ENCODE measurements at regions not wholly inside any gene's neighbourhood (a gene's known extent, or its start where the extent isn't known, plus 50 kb on each side); places are given as distances from the start of the nearest gene placed in this dataset.

GRCh38 chr3:144272680-144273079 is 301.1 kb downstream of the DIPK2A start:
- H3K79me2 ChIP-seq (ENCODE audit: insufficient read depth, low read length): no peaks in the 10 kb centered on the region
- no peaks in the 10 kb centered on the region for H3K27me3 ChIP-seq (ENCODE audit: insufficient read depth, low read length)
- no peak for DNase-seq (ENCODE audit: low read depth)
- peaks cover 6% of the 10 kb centered on the region for H3K4me1 Mint-ChIP-seq (ENCODE audit: low read depth, unreplicated experiment)
- no peaks in the 10 kb centered on the region for H3K36me3 ChIP-seq (ENCODE audit: insufficient read depth, low read length)
- H3K9me3 Mint-ChIP-seq (ENCODE audit: unreplicated experiment): no peaks in the 10 kb centered on the region
- no peaks in the 10 kb centered on the region for H4K20me1 ChIP-seq (ENCODE audit: insufficient read depth, low read length)
- no peak for FAIRE-seq
- no peaks in the 10 kb centered on the region for H3K36me3 Mint-ChIP-seq (ENCODE audit: low read depth, unreplicated experiment)
- H3K27me3 Mint-ChIP-seq (ENCODE audit: low read depth, unreplicated experiment): no peaks in the 10 kb centered on the region
- H3K9ac ChIP-seq (ENCODE audit: low read length): no peak overlapping the region
- H3K4me1 ChIP-seq (ENCODE audit: insufficient read depth, low read length): no peaks in the 10 kb centered on the region
- TF ChIP-seq CTCF (IDR thresholded peaks at IDR 0.05; ENCODE audit: insufficient read depth, low read depth, low read length) (no peak), EZH2 (IDR thresholded peaks at IDR 0.05; ENCODE audit: insufficient read depth, low read length) (no peak)
- H3K4me2 ChIP-seq (ENCODE audit: low read length): no peak overlapping the region
- no peak overlapping the region for H3K4me3 ChIP-seq (ENCODE audit: insufficient read depth, low read depth, low read length)
- H3K9me3 ChIP-seq (ENCODE audit: insufficient read depth, low read depth, low read length): no peaks in the 10 kb centered on the region
- no peak overlapping the region for H3K27ac Mint-ChIP-seq (ENCODE audit: unreplicated experiment)
- H3K27ac ChIP-seq (ENCODE audit: low read depth, low read length): no peak overlapping the region
- H2AFZ ChIP-seq (ENCODE audit: low read depth, low read length): no peak overlapping the region
- no peak overlapping the region for H3K4me3 Mint-ChIP-seq (ENCODE audit: unreplicated experiment)

GRCh38 chr3:144273601-144274000 is 302.0 kb downstream of the DIPK2A start:
- Histone ChIP-seq H3K9me3 (ENCODE audit: insufficient read depth, low read depth, low read length) (no peaks in the 10 kb centered on the region), H2AFZ (ENCODE audit: low read depth, low read length) (no peak overlapping the region), H3K4me3 (ENCODE audit: insufficient read depth, low read depth, low read length) (no peak overlapping the region), H3K36me3 (ENCODE audit: insufficient read depth, low read length) (no peaks in the 10 kb centered on the region), H4K20me1 (ENCODE audit: insufficient read depth, low read length) (no peaks in the 10 kb centered on the region), H3K27me3 (ENCODE audit: insufficient read depth, low read length) (no peaks in the 10 kb centered on the region), H3K9ac (ENCODE audit: low read length) (no peak overlapping the region), H3K4me1 (ENCODE audit: insufficient read depth, low read length) (no peaks in the 10 kb centered on the region), H3K4me2 (ENCODE audit: low read length) (no peak overlapping the region), H3K79me2 (ENCODE audit: insufficient read depth, low read length) (no peaks in the 10 kb centered on the region), H3K27ac (ENCODE audit: low read depth, low read length) (no peak overlapping the region)
- H3K4me3 Mint-ChIP-seq (ENCODE audit: unreplicated experiment): no peak overlapping the region
- H3K27me3 Mint-ChIP-seq (ENCODE audit: low read depth, unreplicated experiment): no peaks in the 10 kb centered on the region
- peak; percentile 31 for DNase-seq (ENCODE audit: low read depth)
- no peak overlapping the region for H3K27ac Mint-ChIP-seq (ENCODE audit: unreplicated experiment)
- H3K36me3 Mint-ChIP-seq (ENCODE audit: low read depth, unreplicated experiment): no peaks in the 10 kb centered on the region
- TF ChIP-seq EZH2 (IDR thresholded peaks at IDR 0.05; ENCODE audit: insufficient read depth, low read length) (no peak), CTCF (IDR thresholded peaks at IDR 0.05; ENCODE audit: insufficient read depth, low read depth, low read length) (no peak)
- peaks cover 6% of the 10 kb centered on the region for H3K4me1 Mint-ChIP-seq (ENCODE audit: low read depth, unreplicated experiment)
- no peaks in the 10 kb centered on the region for H3K9me3 Mint-ChIP-seq (ENCODE audit: unreplicated experiment)
- FAIRE-seq: no peak

- FAIRE-seq (no peak), DNase-seq (ENCODE audit: low read depth) (no peak)
- Mint-ChIP-seq H3K36me3 (ENCODE audit: low read depth, unreplicated experiment) (no peaks in the 10 kb centered on the region), H3K4me1 (ENCODE audit: low read depth, unreplicated experiment) (peaks cover 6% of the 10 kb centered on the region), H3K4me3 (ENCODE audit: unreplicated experiment) (no peak overlapping the region), H3K27ac (ENCODE audit: unreplicated experiment) (no peak overlapping the region), H3K27me3 (ENCODE audit: low read depth, unreplicated experiment) (no peaks in the 10 kb centered on the region), H3K9me3 (ENCODE audit: unreplicated experiment) (no peaks in the 10 kb centered on the region)
- no peaks in the 10 kb centered on the region for H3K9me3 ChIP-seq (ENCODE audit: insufficient read depth, low read depth, low read length)
- no peaks in the 10 kb centered on the region for H3K27me3 ChIP-seq (ENCODE audit: insufficient read depth, low read length)
- H2AFZ ChIP-seq (ENCODE audit: low read depth, low read length): no peak overlapping the region
- no peak overlapping the region for H3K4me3 ChIP-seq (ENCODE audit: insufficient read depth, low read depth, low read length)
- no peaks in the 10 kb centered on the region for H3K4me1 ChIP-seq (ENCODE audit: insufficient read depth, low read length)
- H4K20me1 ChIP-seq (ENCODE audit: insufficient read depth, low read length): no peaks in the 10 kb centered on the region
- H3K4me2 ChIP-seq (ENCODE audit: low read length): no peak overlapping the region
- no peak overlapping the region for H3K27ac ChIP-seq (ENCODE audit: low read depth, low read length)
- no peaks in the 10 kb centered on the region for H3K36me3 ChIP-seq (ENCODE audit: insufficient read depth, low read length)
- no peaks in the 10 kb centered on the region for H3K79me2 ChIP-seq (ENCODE audit: insufficient read depth, low read length)
- no peak overlapping the region for H3K9ac ChIP-seq (ENCODE audit: low read length)
- TF ChIP-seq EZH2 (IDR thresholded peaks at IDR 0.05; ENCODE audit: insufficient read depth, low read length): no peak
- TF ChIP-seq CTCF (IDR thresholded peaks at IDR 0.05; ENCODE audit: insufficient read depth, low read depth, low read length): no peak
Measured at GRCh38 chr3:144275005-144275404, 303.4 kb downstream of the DIPK2A start.

All from astrocyte (in vitro differentiated cells and primary cell).